ENCODE measurements at regions not wholly inside any gene's neighbourhood (a gene's known extent, or its start where the extent isn't known, plus 50 kb on each side); places are given as distances from the start of the nearest gene placed in this dataset.

DNA sequence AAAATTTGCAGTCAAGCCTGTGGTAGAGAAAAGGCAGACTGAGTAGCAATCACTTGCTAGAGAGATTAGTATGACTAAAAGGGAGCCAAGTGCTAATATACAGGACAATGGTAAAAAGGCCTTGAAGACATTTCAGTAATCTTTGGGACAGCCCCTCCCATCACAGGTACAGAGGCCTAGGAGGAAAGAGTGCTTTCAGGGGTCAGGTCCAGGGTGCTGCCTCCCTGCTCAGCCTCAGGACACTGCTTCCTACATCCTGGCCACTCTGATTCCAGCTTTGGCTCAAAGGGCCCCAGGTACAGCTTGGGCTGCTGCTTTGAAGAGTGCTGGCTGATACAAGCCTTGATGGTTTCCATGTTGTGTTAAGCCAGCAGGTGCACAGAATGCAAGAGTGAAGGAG, 543.5 kb downstream of the MMUT start:
- Histone ChIP-seq H3K27me3 (ENCODE audit: insufficient read depth, low read length) (no peaks in the 10 kb centered on the region), H3K27ac (ENCODE audit: low read depth, low read length) (no peak overlapping the region), H3K9ac (ENCODE audit: low read length) (no peak overlapping the region), H2AFZ (ENCODE audit: low read depth, low read length, poor library complexity, severe bottlenecking) (no peak overlapping the region), H3K4me1 (ENCODE audit: control insufficient read depth in 1 of 2, insufficient read depth in 2 of 2, low read length in 2 of 2) (no peaks in the 10 kb centered on the region), H3K9me2 (ENCODE audit: insufficient read depth) (no peaks in the 10 kb centered on the region), H3K4me2 (ENCODE audit: low read length) (no peak overlapping the region), H3K36me3 (ENCODE audit: control insufficient read depth in 1 of 2, insufficient read depth in 2 of 2, low read length in 2 of 2) (no peaks in the 10 kb centered on the region), H3K79me2 (ENCODE audit: insufficient read depth, low read length) (no peaks in the 10 kb centered on the region), H3K9me3 (ENCODE audit: control insufficient read depth in 1 of 2, insufficient read depth in 1 of 2, low read depth in 1 of 2, low read length in 2 of 2) (no peaks in the 10 kb centered on the region), H3K4me3 (replicated peaks in 1 of 2; ENCODE audit: low read depth in 1 of 2, low read length in 2 of 2) (no peak overlapping the region), H4K20me1 (ENCODE audit: insufficient read depth) (no peaks in the 10 kb centered on the region)
- DNase-seq (ENCODE audit: low read depth, low spot score) (no peak), ATAC-seq (no peak)
- POLR2A ChIA-PET: no interaction called here
- no peak for TF ChIP-seq CEBPB (IDR thresholded peaks at IDR 0.05; ENCODE audit: low read depth)
- TF ChIP-seq ZFX (IDR thresholded peaks at IDR 0.05): no peak
- no peak for TF ChIP-seq TCF7L2 (IDR thresholded peaks at IDR 0.05; ENCODE audit: borderline replicate concordance, extremely low read depth, insufficient read depth, insufficient read length)
- TF ChIP-seq, protein P1, sequence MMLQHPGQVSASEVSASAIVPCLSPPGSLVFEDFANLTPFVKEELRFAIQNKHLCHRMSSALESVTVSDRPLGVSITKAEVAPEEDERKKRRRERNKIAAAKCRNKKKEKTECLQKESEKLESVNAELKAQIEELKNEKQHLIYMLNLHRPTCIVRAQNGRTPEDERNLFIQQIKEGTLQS (IDR thresholded peaks at IDR 0.05): no peak
- no peak for TF ChIP-seq CBX3 (IDR thresholded peaks at IDR 0.05; ENCODE audit: low read depth)
- TF ChIP-seq POLR2AphosphoS5 (IDR thresholded peaks at IDR 0.05; ENCODE audit: low read depth, low read length): no peak
- TF ChIP-seq, protein P2, sequence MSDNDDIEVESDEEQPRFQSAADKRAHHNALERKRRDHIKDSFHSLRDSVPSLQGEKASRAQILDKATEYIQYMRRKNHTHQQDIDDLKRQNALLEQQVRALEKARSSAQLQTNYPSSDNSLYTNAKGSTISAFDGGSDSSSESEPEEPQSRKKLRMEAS (IDR thresholded peaks at IDR 0.05): no peak
- no peak for TF ChIP-seq EZH2phosphoT487 (IDR thresholded peaks at IDR 0.05; ENCODE audit: borderline replicate concordance)
- TF ChIP-seq, protein P3, sequence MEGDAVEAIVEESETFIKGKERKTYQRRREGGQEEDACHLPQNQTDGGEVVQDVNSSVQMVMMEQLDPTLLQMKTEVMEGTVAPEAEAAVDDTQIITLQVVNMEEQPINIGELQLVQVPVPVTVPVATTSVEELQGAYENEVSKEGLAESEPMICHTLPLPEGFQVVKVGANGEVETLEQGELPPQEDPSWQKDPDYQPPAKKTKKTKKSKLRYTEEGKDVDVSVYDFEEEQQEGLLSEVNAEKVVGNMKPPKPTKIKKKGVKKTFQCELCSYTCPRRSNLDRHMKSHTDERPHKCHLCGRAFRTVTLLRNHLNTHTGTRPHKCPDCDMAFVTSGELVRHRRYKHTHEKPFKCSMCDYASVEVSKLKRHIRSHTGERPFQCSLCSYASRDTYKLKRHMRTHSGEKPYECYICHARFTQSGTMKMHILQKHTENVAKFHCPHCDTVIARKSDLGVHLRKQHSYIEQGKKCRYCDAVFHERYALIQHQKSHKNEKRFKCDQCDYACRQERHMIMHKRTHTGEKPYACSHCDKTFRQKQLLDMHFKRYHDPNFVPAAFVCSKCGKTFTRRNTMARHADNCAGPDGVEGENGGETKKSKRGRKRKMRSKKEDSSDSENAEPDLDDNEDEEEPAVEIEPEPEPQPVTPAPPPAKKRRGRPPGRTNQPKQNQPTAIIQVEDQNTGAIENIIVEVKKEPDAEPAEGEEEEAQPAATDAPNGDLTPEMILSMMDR (IDR thresholded peaks at IDR 0.05 in 2 of 3, conservative IDR thresholded peaks at IDR 0.05 in 1 of 3; ENCODE audit: borderline replicate concordance in 1 of 3, insufficient read depth in 1 of 3, low read depth in 2 of 3, low read length in 2 of 3): no peak
- TF ChIP-seq JUND (IDR thresholded peaks at IDR 0.05): no peak
- TF ChIP-seq RAD21 (IDR thresholded peaks at IDR 0.05; ENCODE audit: low read depth): no peak
- CTCF ChIA-PET: interaction anchor here (1.2 kb wide), 1 partner anchor 9 kb away, joined by 3 read pairs; no protein-coding TSS in a partner anchor
- no TSS peak for BruUV-seq (replicated peaks)
- RAD21 ChIA-PET (ENCODE audit: low non-redundant PET in 1 of 2, low total read pairs in 2 of 2, uncharacterized antibody in 2 of 2, unreplicated experiment in 2 of 2): no interaction called here
- intact Hi-C loops (cut with micrococcal nuclease): no loop called here
